T-helper 2 cell (primary cell): ENCODE measurements at regions not wholly inside any gene's neighbourhood (a gene's known extent, or its start where the extent isn't known, plus 50 kb on each side); places are given as distances from the start of the nearest gene placed in this dataset.

Source experiments
- DNase-seq, 5 experiments: peaks; one replicate each; pipeline versions ENCODE4 v3.0.0 to v3.0.0-alpha.2; 2012 to 2022

- DNase-seq = no peak
Measured at GRCh38 chr12:107983756-107984472, 145.2 kb upstream of the WSCD2 start.

GRCh38 chr12:107984973-107985372 lies 144.1 kb upstream of the WSCD2 start:
- DNase-seq = no peak

GRCh38 chr12:107986183-107986582 lies 142.9 kb upstream of the WSCD2 start:
- no peak for DNase-seq

- DNase-seq = peak in 3 of 5 experiments; percentile 5 to 26 (median 19)
Measured at GRCh38 chr12:107990325-107990724, 138.8 kb upstream of the WSCD2 start.

- no peak for DNase-seq
Measured at GRCh38 chr12:107992029-107992428, 137.1 kb upstream of the WSCD2 start.

- DNase-seq = peak in 1 of 5 experiments; percentile 1
Measured at GRCh38 chr12:107992870-107993451, 136.1 kb upstream of the WSCD2 start.

GRCh38 chr12:107998863-107999262 lies 130.2 kb upstream of the WSCD2 start:
- no peak for DNase-seq

GRCh38 chr12:108000111-108000510 lies 129.0 kb upstream of the WSCD2 start:
- DNase-seq = no peak

- no peak for DNase-seq
Measured at GRCh38 chr12:108004319-108004718, 124.8 kb upstream of the WSCD2 start.

GRCh38 chr12:108008163-108008905 lies 120.8 kb upstream of the WSCD2 start:
- no peak for DNase-seq

GRCh38 chr12:108009442-108010070 lies 119.5 kb upstream of the WSCD2 start:
- DNase-seq = no peak

- DNase-seq = no peak
Measured at GRCh38 chr12:108016022-108016564, 113.0 kb upstream of the WSCD2 start.

GRCh38 chr12:108017472-108018057 lies 111.5 kb upstream of the WSCD2 start:
- DNase-seq = no peak

- no peak for DNase-seq
Measured at GRCh38 chr12:108019862-108020261, 109.2 kb upstream of the WSCD2 start.

- DNase-seq = no peak
Measured at GRCh38 chr12:108021141-108021540, 107.9 kb upstream of the WSCD2 start.

GRCh38 chr12:108021949-108022522 lies 107.1 kb upstream of the WSCD2 start:
- no peak for DNase-seq

- DNase-seq = no peak
Measured at GRCh38 chr12:108029051-108029835, 99.8 kb upstream of the WSCD2 start.

- no peak for DNase-seq
Measured at GRCh38 chr12:108033090-108033489, 96.0 kb upstream of the WSCD2 start.

- DNase-seq = no peak
Measured at GRCh38 chr12:108035372-108035771, 93.7 kb upstream of the WSCD2 start.

- DNase-seq = no peak
Measured at GRCh38 chr12:108037960-108038359, 91.1 kb upstream of the WSCD2 start.

- DNase-seq = no peak
Measured at GRCh38 chr12:108039794-108040193, 89.3 kb upstream of the WSCD2 start.
